ENCODE measurements at regions not wholly inside any gene's neighbourhood (a gene's known extent, or its start where the extent isn't known, plus 50 kb on each side); places are given as distances from the start of the nearest gene placed in this dataset.

DNA sequence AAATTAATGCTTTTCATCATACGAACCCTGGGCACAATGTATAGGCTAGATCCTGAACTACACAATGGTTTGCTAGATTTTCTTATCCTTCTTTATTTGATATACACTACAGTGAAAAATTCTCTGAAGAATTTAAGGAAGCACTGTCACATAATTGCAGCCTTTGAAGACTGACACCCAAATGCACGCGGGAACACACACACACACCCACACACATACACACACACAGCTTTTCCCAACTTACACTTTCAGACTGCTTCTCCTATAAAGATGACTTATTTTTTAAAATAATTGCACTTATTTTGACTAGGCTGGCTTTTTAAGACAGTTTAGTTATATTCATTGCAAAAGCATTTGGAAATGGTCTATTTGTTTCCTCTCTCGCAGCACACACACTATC, 70.0 kb upstream of the LRRN1 start:
- no peak overlapping the region for H3K9ac ChIP-seq (ENCODE audit: low read length)
- H3K9me3 ChIP-seq (ENCODE audit: insufficient read depth, low read length): no peaks in the 10 kb centered on the region
- TF ChIP-seq EZH2phosphoT487 (IDR thresholded peaks at IDR 0.05; ENCODE audit: low read depth): no peak
- TF ChIP-seq, protein P1, sequence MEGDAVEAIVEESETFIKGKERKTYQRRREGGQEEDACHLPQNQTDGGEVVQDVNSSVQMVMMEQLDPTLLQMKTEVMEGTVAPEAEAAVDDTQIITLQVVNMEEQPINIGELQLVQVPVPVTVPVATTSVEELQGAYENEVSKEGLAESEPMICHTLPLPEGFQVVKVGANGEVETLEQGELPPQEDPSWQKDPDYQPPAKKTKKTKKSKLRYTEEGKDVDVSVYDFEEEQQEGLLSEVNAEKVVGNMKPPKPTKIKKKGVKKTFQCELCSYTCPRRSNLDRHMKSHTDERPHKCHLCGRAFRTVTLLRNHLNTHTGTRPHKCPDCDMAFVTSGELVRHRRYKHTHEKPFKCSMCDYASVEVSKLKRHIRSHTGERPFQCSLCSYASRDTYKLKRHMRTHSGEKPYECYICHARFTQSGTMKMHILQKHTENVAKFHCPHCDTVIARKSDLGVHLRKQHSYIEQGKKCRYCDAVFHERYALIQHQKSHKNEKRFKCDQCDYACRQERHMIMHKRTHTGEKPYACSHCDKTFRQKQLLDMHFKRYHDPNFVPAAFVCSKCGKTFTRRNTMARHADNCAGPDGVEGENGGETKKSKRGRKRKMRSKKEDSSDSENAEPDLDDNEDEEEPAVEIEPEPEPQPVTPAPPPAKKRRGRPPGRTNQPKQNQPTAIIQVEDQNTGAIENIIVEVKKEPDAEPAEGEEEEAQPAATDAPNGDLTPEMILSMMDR (IDR thresholded peaks at IDR 0.05; ENCODE audit: low read depth, low read length): no peak
- no peak overlapping the region for H3K4me2 ChIP-seq (ENCODE audit: low read length)
- no peak overlapping the region for H2AFZ ChIP-seq (ENCODE audit: low read depth, low read length)
- no peaks in the 10 kb centered on the region for H3K79me2 ChIP-seq (ENCODE audit: low read length)
- no peak overlapping the region for H3K4me3 ChIP-seq (ENCODE audit: low read length)
- H4K20me1 ChIP-seq (ENCODE audit: insufficient read depth, low read length): no peaks in the 10 kb centered on the region
- no peaks in the 10 kb centered on the region for H3K4me1 ChIP-seq (ENCODE audit: low read length)
- H3K27me3 ChIP-seq (ENCODE audit: low read depth, low read length): peaks cover 6% of the 10 kb centered on the region; the same call in 1 of the 2 replicates
- H3K36me3 ChIP-seq (replicated peaks; ENCODE audit: low read depth, low read length): no peaks in the 10 kb centered on the region
- H3K27ac ChIP-seq (ENCODE audit: low read length): no peak overlapping the region

DNA sequence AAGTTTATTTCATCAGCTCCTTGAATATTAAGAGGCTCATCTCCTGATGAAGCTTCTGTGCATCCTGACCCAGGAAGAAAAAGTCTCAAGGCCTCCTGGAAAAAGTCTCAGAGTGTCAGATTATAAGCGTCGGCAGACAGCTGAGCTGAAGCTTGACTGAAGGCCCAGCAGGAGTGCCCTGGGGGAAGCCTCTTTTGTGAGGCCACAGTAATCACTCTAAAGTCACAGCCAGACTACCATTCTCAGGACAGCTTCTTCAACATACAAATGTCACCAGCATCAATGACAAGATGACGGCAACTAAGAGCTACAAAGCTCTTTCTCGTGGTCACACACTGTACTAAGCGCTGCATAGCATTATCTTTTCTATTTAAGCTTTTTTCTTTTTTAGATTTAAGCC, 72.7 kb upstream of the LRRN1 start:
- H3K4me2 ChIP-seq (ENCODE audit: low read length): no peak overlapping the region
- H3K79me2 ChIP-seq (ENCODE audit: low read length): no peaks in the 10 kb centered on the region
- TF ChIP-seq, protein P1 (IDR thresholded peaks at IDR 0.05; ENCODE audit: low read depth, low read length): no peak
- no peak for TF ChIP-seq EZH2phosphoT487 (IDR thresholded peaks at IDR 0.05; ENCODE audit: low read depth)
- H3K9me3 ChIP-seq (ENCODE audit: insufficient read depth, low read length): no peaks in the 10 kb centered on the region
- H3K4me1 ChIP-seq (ENCODE audit: low read length): no peaks in the 10 kb centered on the region
- H3K36me3 ChIP-seq (replicated peaks; ENCODE audit: low read depth, low read length): no peaks in the 10 kb centered on the region
- no peaks in the 10 kb centered on the region for H4K20me1 ChIP-seq (ENCODE audit: insufficient read depth, low read length)
- no peak overlapping the region for H3K4me3 ChIP-seq (ENCODE audit: low read length)
- no peak overlapping the region for H2AFZ ChIP-seq (ENCODE audit: low read depth, low read length)
- no peak overlapping the region for H3K9ac ChIP-seq (ENCODE audit: low read length)
- H3K27me3 ChIP-seq (ENCODE audit: low read depth, low read length): no peaks in the 10 kb centered on the region
- H3K27ac ChIP-seq (ENCODE audit: low read length): no peak overlapping the region

DNA sequence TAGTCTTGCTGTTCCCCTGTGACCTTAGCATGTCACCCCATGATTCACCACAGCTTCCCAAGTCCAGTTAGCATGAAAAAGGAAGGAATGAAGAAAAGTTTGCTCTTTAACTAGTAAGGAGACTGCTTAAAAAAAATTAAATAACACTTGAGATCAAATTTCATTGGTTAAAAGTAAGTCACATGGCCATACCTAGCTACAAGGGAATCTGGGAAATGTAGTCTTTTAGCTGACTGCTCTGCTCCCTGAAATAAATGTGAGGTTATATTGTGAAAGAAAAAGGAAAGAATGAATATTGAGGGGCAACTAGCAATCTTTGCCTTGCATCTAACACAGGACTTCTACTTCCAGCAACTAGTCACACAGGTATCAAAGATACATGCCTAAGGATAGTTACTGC, 84.7 kb upstream of the LRRN1 start:
- no peak overlapping the region for H3K9ac ChIP-seq (ENCODE audit: low read length)
- no peaks in the 10 kb centered on the region for H3K9me3 ChIP-seq (ENCODE audit: insufficient read depth, low read length)
- H3K4me3 ChIP-seq (ENCODE audit: low read length): no peak overlapping the region
- TF ChIP-seq, protein P1 (IDR thresholded peaks at IDR 0.05; ENCODE audit: low read depth, low read length): no peak
- no peak for TF ChIP-seq EZH2phosphoT487 (IDR thresholded peaks at IDR 0.05; ENCODE audit: low read depth)
- H3K27ac ChIP-seq (ENCODE audit: low read length): no peak overlapping the region
- H4K20me1 ChIP-seq (ENCODE audit: insufficient read depth, low read length): no peaks in the 10 kb centered on the region
- H3K79me2 ChIP-seq (ENCODE audit: low read length): no peaks in the 10 kb centered on the region
- H3K36me3 ChIP-seq (replicated peaks; ENCODE audit: low read depth, low read length): no peaks in the 10 kb centered on the region
- H3K27me3 ChIP-seq (ENCODE audit: low read depth, low read length): no peaks in the 10 kb centered on the region
- H3K4me1 ChIP-seq (ENCODE audit: low read length): no peaks in the 10 kb centered on the region
- H2AFZ ChIP-seq (ENCODE audit: low read depth, low read length): no peak overlapping the region
- H3K4me2 ChIP-seq (ENCODE audit: low read length): no peak overlapping the region

DNA sequence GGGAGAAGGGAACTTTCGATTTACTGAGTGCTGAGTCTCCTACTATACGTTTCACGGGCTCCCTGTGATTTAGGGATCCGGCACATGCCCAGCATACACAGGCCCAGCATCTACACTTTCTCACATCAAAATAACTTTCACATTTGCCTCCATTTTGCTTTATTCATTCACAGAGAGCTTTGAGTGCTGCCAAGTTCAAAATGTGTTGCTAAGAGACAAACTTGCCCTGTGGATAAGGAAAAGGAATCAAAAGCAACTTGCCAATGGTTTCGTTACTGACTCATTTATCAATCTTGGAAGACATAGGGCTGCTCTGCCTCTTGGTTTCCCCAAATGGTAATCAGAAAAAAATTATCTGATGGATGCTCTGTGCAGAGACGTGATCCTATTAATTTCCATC, 86.3 kb upstream of the LRRN1 start:
- Histone ChIP-seq H3K36me3 (replicated peaks; ENCODE audit: low read depth, low read length) (no peaks in the 10 kb centered on the region), H3K79me2 (ENCODE audit: low read length) (no peaks in the 10 kb centered on the region), H3K27ac (ENCODE audit: low read length) (no peak overlapping the region), H3K27me3 (ENCODE audit: low read depth, low read length) (peaks cover 4% of the 10 kb centered on the region; the same call in 1 of the 2 replicates), H4K20me1 (ENCODE audit: insufficient read depth, low read length) (no peaks in the 10 kb centered on the region), H3K9ac (ENCODE audit: low read length) (no peak overlapping the region), H3K9me3 (ENCODE audit: insufficient read depth, low read length) (no peaks in the 10 kb centered on the region), H2AFZ (ENCODE audit: low read depth, low read length) (no peak overlapping the region), H3K4me3 (ENCODE audit: low read length) (no peak overlapping the region), H3K4me2 (ENCODE audit: low read length) (no peak overlapping the region), H3K4me1 (ENCODE audit: low read length) (no peaks in the 10 kb centered on the region)
- TF ChIP-seq, protein P1 (IDR thresholded peaks at IDR 0.05; ENCODE audit: low read depth, low read length): no peak
- no peak for TF ChIP-seq EZH2phosphoT487 (IDR thresholded peaks at IDR 0.05; ENCODE audit: low read depth)
